ENCODE measurements at regions not wholly inside any gene's neighbourhood (a gene's known extent, or its start where the extent isn't known, plus 50 kb on each side); places are given as distances from the start of the nearest gene placed in this dataset.

DNA sequence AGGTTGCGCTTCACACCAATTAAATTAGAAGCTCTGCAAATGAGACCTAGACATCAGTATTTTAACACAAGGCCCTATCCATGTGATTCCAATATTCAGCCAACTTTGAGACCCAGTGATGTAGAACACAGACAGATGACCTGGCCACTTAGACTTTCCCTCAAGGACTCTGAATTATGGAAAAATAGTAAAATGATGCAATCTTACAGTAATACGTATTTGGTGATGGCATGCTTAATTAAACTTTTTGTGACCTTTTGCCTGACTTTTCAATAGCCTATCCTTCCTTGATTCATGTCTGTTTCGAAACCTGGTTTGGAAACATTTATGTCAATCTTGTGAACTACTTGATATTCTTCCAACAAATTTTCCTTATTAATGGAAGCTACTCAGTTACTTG lies 521.2 kb downstream of the KCNA4 start:
- Histone ChIP-seq H3K36me3 (no peaks in the 10 kb centered on the region), H3K4me3 (ENCODE audit: low read depth, low read length) (no peak overlapping the region), H3K4me1 (no peaks in the 10 kb centered on the region), H3K27me3 (no peaks in the 10 kb centered on the region), H3K9me3 (no peaks in the 10 kb centered on the region)
- TF ChIP-seq, protein P1, sequence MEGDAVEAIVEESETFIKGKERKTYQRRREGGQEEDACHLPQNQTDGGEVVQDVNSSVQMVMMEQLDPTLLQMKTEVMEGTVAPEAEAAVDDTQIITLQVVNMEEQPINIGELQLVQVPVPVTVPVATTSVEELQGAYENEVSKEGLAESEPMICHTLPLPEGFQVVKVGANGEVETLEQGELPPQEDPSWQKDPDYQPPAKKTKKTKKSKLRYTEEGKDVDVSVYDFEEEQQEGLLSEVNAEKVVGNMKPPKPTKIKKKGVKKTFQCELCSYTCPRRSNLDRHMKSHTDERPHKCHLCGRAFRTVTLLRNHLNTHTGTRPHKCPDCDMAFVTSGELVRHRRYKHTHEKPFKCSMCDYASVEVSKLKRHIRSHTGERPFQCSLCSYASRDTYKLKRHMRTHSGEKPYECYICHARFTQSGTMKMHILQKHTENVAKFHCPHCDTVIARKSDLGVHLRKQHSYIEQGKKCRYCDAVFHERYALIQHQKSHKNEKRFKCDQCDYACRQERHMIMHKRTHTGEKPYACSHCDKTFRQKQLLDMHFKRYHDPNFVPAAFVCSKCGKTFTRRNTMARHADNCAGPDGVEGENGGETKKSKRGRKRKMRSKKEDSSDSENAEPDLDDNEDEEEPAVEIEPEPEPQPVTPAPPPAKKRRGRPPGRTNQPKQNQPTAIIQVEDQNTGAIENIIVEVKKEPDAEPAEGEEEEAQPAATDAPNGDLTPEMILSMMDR (IDR thresholded peaks at IDR 0.05; ENCODE audit: low read depth, low read length): no peak
- no peak for DNase-seq

DNA sequence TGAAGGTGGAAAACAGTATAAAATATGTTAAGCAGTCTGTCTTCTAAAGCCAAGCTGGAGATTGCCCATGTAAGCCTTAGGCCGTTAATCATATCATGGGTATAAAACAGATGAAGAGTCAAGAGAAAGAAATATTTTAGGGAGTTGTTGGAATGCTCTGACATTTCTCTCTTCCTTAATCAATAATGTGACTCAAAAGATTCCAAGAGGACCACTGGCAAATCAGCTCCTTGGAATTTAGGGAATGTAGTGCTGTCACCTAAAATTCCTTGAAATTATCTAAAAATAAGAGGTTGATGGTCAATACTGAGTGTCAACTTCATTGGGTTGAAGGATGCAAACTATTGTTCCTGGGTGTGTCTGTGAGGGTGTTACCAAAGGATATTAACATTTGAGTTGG lies 525.9 kb downstream of the KCNA4 start:
- no peaks in the 10 kb centered on the region for H3K9me3 ChIP-seq
- H3K27me3 ChIP-seq: no peaks in the 10 kb centered on the region
- H3K4me1 ChIP-seq: no peaks in the 10 kb centered on the region
- TF ChIP-seq, protein P1 (IDR thresholded peaks at IDR 0.05; ENCODE audit: low read depth, low read length): no peak
- no peak overlapping the region for H3K4me3 ChIP-seq (ENCODE audit: low read depth, low read length)
- no peak for DNase-seq
- H3K36me3 ChIP-seq: no peaks in the 10 kb centered on the region

DNA sequence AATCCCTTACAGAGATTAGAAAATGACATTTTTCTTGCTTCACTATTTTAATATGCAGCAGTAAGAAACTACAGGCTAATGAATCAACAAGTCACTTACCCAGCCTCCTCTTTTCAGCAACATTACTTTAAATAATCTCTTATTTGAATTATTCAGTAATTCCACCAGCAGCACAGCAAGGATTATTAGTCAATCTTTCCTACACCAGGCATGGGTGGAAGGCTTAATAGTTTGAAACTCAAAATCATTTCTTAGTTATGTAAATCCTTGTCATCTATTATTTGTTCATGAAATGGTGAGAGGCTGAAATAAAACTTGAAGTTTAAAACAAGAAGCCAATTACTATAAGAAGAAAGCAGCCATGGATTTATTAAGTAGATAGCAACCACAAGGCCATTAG lies 530.5 kb downstream of the KCNA4 start:
- Histone ChIP-seq H3K4me1 (no peaks in the 10 kb centered on the region), H3K27me3 (no peaks in the 10 kb centered on the region), H3K4me3 (ENCODE audit: low read depth, low read length) (no peak overlapping the region), H3K9me3 (no peaks in the 10 kb centered on the region), H3K36me3 (no peaks in the 10 kb centered on the region)
- no peak for DNase-seq
- TF ChIP-seq, protein P1 (IDR thresholded peaks at IDR 0.05; ENCODE audit: low read depth, low read length): no peak

DNA sequence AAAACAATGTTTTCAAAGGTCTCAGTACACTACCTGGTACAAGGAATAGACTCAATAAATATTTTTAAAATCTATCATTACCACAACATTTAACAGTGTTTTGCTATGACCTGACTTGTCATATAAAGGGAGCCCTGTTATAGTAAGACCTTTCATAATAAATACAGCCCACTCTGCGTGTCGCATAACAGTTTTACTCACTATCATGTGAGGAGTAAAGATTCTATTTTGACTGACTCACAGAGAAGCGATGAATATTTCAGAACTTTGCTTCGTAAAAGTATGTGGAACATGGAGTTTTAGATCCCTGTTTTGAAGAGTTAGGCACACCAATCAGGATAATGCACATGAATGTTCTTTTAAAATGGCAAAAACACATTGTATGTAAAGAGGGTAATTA lies 531.2 kb downstream of the KCNA4 start:
- no peaks in the 10 kb centered on the region for H3K27me3 ChIP-seq
- no peaks in the 10 kb centered on the region for H3K36me3 ChIP-seq
- H3K4me1 ChIP-seq: no peaks in the 10 kb centered on the region
- H3K4me3 ChIP-seq (ENCODE audit: low read depth, low read length): no peak overlapping the region
- H3K9me3 ChIP-seq: no peaks in the 10 kb centered on the region
- DNase-seq: no peak
- TF ChIP-seq, protein P1 (IDR thresholded peaks at IDR 0.05; ENCODE audit: low read depth, low read length): no peak

DNA sequence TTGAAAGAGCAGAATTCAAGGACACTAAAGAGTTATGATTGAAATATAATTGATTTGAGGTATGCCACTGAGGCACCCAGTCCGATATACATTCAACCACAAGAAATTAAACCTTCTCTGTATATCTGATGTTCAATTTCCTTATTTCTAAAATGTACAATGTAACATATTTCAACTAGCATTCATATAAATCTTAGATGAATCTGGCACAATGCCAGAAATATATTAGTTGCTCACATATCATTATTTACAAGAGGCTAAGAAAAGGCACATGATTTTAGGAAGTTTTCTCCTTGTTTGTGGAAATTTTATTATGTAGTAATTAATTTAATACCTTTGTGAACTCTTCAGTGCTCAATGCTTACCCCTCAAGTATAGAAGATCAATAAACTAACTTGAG lies 532.3 kb downstream of the KCNA4 start:
- Histone ChIP-seq H3K36me3 (no peaks in the 10 kb centered on the region), H3K4me1 (no peaks in the 10 kb centered on the region), H3K4me3 (ENCODE audit: low read depth, low read length) (no peak overlapping the region), H3K27me3 (no peaks in the 10 kb centered on the region), H3K9me3 (no peaks in the 10 kb centered on the region)
- no peak for DNase-seq
- TF ChIP-seq, protein P1 (IDR thresholded peaks at IDR 0.05; ENCODE audit: low read depth, low read length): no peak

DNA sequence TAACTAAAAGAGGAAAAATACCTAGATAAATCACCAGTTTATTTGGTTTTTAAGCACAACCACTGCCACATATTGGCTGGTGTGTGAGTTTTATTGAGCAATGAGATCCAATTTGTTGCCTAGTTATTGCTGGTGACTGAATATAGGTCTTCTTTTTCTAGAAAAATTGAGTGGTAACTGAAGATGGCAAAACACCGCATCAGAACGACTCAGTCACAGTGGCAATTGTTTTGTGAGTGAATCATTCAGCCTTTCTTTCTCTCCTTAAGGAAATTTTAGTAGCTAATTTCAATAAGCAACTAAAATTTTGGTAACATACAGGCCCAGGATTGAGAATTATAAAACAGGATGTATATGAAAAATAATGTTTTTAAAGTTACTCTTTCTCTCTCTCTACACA lies 533.0 kb downstream of the KCNA4 start:
- no peak overlapping the region for H3K4me3 ChIP-seq (ENCODE audit: low read depth, low read length)
- TF ChIP-seq, protein P1 (IDR thresholded peaks at IDR 0.05; ENCODE audit: low read depth, low read length): no peak
- no peaks in the 10 kb centered on the region for H3K36me3 ChIP-seq
- DNase-seq: no peak
- no peaks in the 10 kb centered on the region for H3K4me1 ChIP-seq
- H3K9me3 ChIP-seq: no peaks in the 10 kb centered on the region
- H3K27me3 ChIP-seq: no peaks in the 10 kb centered on the region

Data from BE2C (cell line).